Trophoblast cell (in vitro differentiated cells and primary cell): ENCODE measurements at regions not wholly inside any gene's neighbourhood (a gene's known extent, or its start where the extent isn't known, plus 50 kb on each side); places are given as distances from the start of the nearest gene placed in this dataset.
A peak's percentile ranks its signal among the peaks of the same experiment; 100 is the strongest.

ENCODE experiments used
- DNase-seq, 2 donors: peaks; one replicate each; pipeline ENCODE4 v3.0.0-alpha.2; 2016
- H2AFZ ChIP-seq: 2 replicates; pipeline ENCODE4 v1.6.1; 2013; ENCODE audit warnings: low read length, moderate library complexity, mild to moderate bottlenecking; ENCODE audit not compliant: insufficient read depth, poor library complexity
- H2AK5ac ChIP-seq: 2 replicates; pipeline ENCODE4 v1.6.1; 2013; ENCODE audit warnings: mild to moderate bottlenecking, low read length
- H2BK120ac ChIP-seq: 2 replicates; pipeline ENCODE4 v1.6.1; 2013; ENCODE audit warnings: low read length, mild to moderate bottlenecking, moderate library complexity; ENCODE audit not compliant: insufficient read depth, poor library complexity
- H2BK12ac ChIP-seq: 2 replicates; pipeline ENCODE4 v1.6.1; 2013; ENCODE audit warnings: mild to moderate bottlenecking, low read length, moderate library complexity
- H2BK5ac ChIP-seq: 2 replicates; pipeline ENCODE4 v1.6.1; 2013; ENCODE audit warnings: low read length, low read depth, moderate library complexity, mild to moderate bottlenecking; ENCODE audit not compliant: poor library complexity
- H3K14ac ChIP-seq: 2 replicates; pipeline ENCODE4 v1.6.1; 2013; ENCODE audit warnings: mild to moderate bottlenecking, low read length
- H3K18ac ChIP-seq: 2 replicates; pipeline ENCODE4 v1.6.1; 2013; ENCODE audit warnings: mild to moderate bottlenecking, low read length
- H3K23ac ChIP-seq: 2 replicates; pipeline ENCODE4 v1.6.1; 2013; ENCODE audit warnings: low read length
- H3K27ac ChIP-seq: 2 replicates; pipeline ENCODE4 v1.5.1; 2013; ENCODE audit warnings: low read depth, mild to moderate bottlenecking, inconsistent platforms, low read length, moderate library complexity
- H3K27me3 ChIP-seq: 2 replicates; pipeline ENCODE4 v1.6.1; 2013; ENCODE audit warnings: inconsistent platforms, mild to moderate bottlenecking, low read length, moderate library complexity; ENCODE audit not compliant: insufficient read depth
- H3K36me3 ChIP-seq, 2 experiments: 1 replicate in 1 of 2; 2 replicates in 1 of 2; pipeline ENCODE4 v1.6.1; 2013; ENCODE audit warnings: low read length in 2 of 2, mild to moderate bottlenecking in 2 of 2, moderate library complexity in 1 of 2; ENCODE audit not compliant: insufficient read depth in 2 of 2, control insufficient read depth in 1 of 2
- H3K4ac ChIP-seq: 2 replicates; pipeline ENCODE4 v1.6.1; 2013; ENCODE audit warnings: low read depth, mild to moderate bottlenecking, low read length, moderate library complexity
- H3K4me1 ChIP-seq, 2 experiments: 1 replicate in 1 of 2; 2 replicates in 1 of 2; pipeline ENCODE4 v1.6.1; 2013; ENCODE audit warnings: low read length in 2 of 2, mild to moderate bottlenecking in 2 of 2, moderate library complexity in 1 of 2; ENCODE audit not compliant: insufficient read depth in 2 of 2, control insufficient read depth in 1 of 2
- H3K4me2 ChIP-seq: 2 replicates; pipeline ENCODE4 v1.6.1; 2013; ENCODE audit warnings: inconsistent platforms, mild to moderate bottlenecking, low read length, moderate library complexity
- H3K4me3 ChIP-seq: 2 replicates; pipeline ENCODE4 v1.5.1; 2013; ENCODE audit warnings: mild to moderate bottlenecking, low read depth, low read length, inconsistent platforms
- H3K79me1 ChIP-seq: one replicate; pipeline ENCODE4 v1.6.1; 2013; ENCODE audit warnings: low read length
- H3K79me2 ChIP-seq: 2 replicates; pipeline ENCODE4 v1.6.1; 2013; ENCODE audit warnings: low read length, mild to moderate bottlenecking; ENCODE audit not compliant: control insufficient read depth, insufficient read depth, poor library complexity
- H3K9ac ChIP-seq: 2 replicates; pipeline ENCODE4 v1.6.1; 2013; ENCODE audit warnings: mild to moderate bottlenecking, low read length
- H3K9me3 ChIP-seq: 2 replicates; pipeline ENCODE4 v1.6.1; 2013; ENCODE audit warnings: low read depth, mild to moderate bottlenecking, control low read depth, inconsistent platforms, low read length; ENCODE audit not compliant: insufficient read depth
- H4K12ac ChIP-seq: 2 replicates; pipeline ENCODE4 v1.6.1; 2013; ENCODE audit warnings: low read depth, mild to moderate bottlenecking, low read length, moderate library complexity
- H4K8ac ChIP-seq: 2 replicates; pipeline ENCODE4 v1.6.1; 2013; ENCODE audit warnings: low read depth, mild to moderate bottlenecking, low read length, moderate library complexity
- H4K91ac ChIP-seq: one replicate; pipeline ENCODE4 v1.6.1; 2013; ENCODE audit warnings: low read depth, mild to moderate bottlenecking, low read length, moderate library complexity
- WGBS: extraction: QIAGEN DNeasy Blood & Tissue Kit; methylation state at CpG from one replicate; pipeline ENCODE4 v1.1.7; 2013; ENCODE audit warnings: missing lambda C conversion rate; ENCODE audit not compliant: insufficient read length, insufficient coverage; ENCODE audit errors: extremely low coverage; 5-methylcytosine and 5-hydroxymethylcytosine counted together

GRCh38 chr12:128059621-128060370 lies 207.2 kb upstream of the TMEM132C start:
- no peaks in the 10 kb centered on the region for H3K79me1 ChIP-seq
- H3K9ac ChIP-seq, result no peak overlapping the region

GRCh38 chr12:128068211-128068610 lies 198.8 kb upstream of the TMEM132C start:
- H3K9ac ChIP-seq, result no peak overlapping the region
- H3K79me1 ChIP-seq, result peaks cover 6% of the 10 kb centered on the region
- no peak overlapping the region for H2BK120ac ChIP-seq
- H3K27me3 ChIP-seq, result no peaks in the 10 kb centered on the region
- H2AK5ac ChIP-seq, result no peak overlapping the region
- no peaks in the 10 kb centered on the region for H3K79me2 ChIP-seq
- no peak overlapping the region for H3K14ac ChIP-seq
- no peak overlapping the region for H3K4me3 ChIP-seq
- no peak overlapping the region for H4K8ac ChIP-seq
- no peaks in the 10 kb centered on the region for H3K36me3 ChIP-seq
- H2AFZ ChIP-seq, result no peak overlapping the region
- H3K4me1 ChIP-seq, result no peaks in the 10 kb centered on the region
- no peaks in the 10 kb centered on the region for H3K9me3 ChIP-seq
- H3K23ac ChIP-seq, result no peak overlapping the region
- no peak overlapping the region for H4K12ac ChIP-seq
- no peak overlapping the region for H3K4ac ChIP-seq
- H2BK5ac ChIP-seq, result no peak overlapping the region
- no peak for DNase-seq
- peak overlapping the region; percentile 26 for H2BK12ac ChIP-seq
- no peak overlapping the region for H3K18ac ChIP-seq
- WGBS, result no CpG with 5 or more reads among the region's 5 CpGs
- H3K4me2 ChIP-seq, result no peak overlapping the region
- no peak overlapping the region for H3K27ac ChIP-seq
- peak overlapping the region; percentile 48 for H4K91ac ChIP-seq

More at GRCh38 chr12:128059621-128060370, 207.2 kb upstream of the TMEM132C start:
- Histone ChIP-seq H2AFZ (no peak overlapping the region), H2AK5ac (no peak overlapping the region), H3K9me3 (no peaks in the 10 kb centered on the region), H3K14ac (no peak overlapping the region), H4K91ac (no peak overlapping the region), H3K18ac (no peak overlapping the region), H2BK120ac (no peak overlapping the region), H3K27me3 (no peaks in the 10 kb centered on the region), H3K23ac (no peak overlapping the region), H4K8ac (no peak overlapping the region), H4K12ac (no peak overlapping the region), H2BK5ac (no peak overlapping the region), H3K4me1 (peaks cover 0 to 6% of the 10 kb centered on the region in 2 experiments), H3K36me3 (no peaks in the 10 kb centered on the region), H3K27ac (no peak overlapping the region), H3K4me3 (no peak overlapping the region), H3K4me2 (no peak overlapping the region), H2BK12ac (no peak overlapping the region), H3K4ac (no peak overlapping the region), H3K79me2 (no peaks in the 10 kb centered on the region)
- no CpG with 5 or more reads among the region's 18 CpGs for WGBS
- no peak for DNase-seq

GRCh38 chr12:128069359-128069997 lies 197.5 kb upstream of the TMEM132C start:
- Histone ChIP-seq H3K79me1 (peaks cover 6% of the 10 kb centered on the region), H3K4me2 (no peak overlapping the region), H3K18ac (no peak overlapping the region), H4K12ac (no peak overlapping the region), H3K14ac (no peak overlapping the region), H3K27ac (no peak overlapping the region), H4K8ac (no peak overlapping the region), H2BK12ac (no peak overlapping the region), H3K27me3 (no peaks in the 10 kb centered on the region), H3K4me1 (no peaks in the 10 kb centered on the region), H2BK5ac (no peak overlapping the region), H2BK120ac (no peak overlapping the region), H3K4ac (no peak overlapping the region), H2AFZ (no peak overlapping the region), H3K4me3 (no peak overlapping the region), H3K36me3 (no peaks in the 10 kb centered on the region), H4K91ac (no peak overlapping the region), H3K9me3 (no peaks in the 10 kb centered on the region), H2AK5ac (no peak overlapping the region), H3K9ac (no peak overlapping the region), H3K79me2 (no peaks in the 10 kb centered on the region), H3K23ac (no peak overlapping the region)
- no CpG with 5 or more reads among the region's 12 CpGs for WGBS
- DNase-seq, result peak; percentile 12 to 73

DNA sequence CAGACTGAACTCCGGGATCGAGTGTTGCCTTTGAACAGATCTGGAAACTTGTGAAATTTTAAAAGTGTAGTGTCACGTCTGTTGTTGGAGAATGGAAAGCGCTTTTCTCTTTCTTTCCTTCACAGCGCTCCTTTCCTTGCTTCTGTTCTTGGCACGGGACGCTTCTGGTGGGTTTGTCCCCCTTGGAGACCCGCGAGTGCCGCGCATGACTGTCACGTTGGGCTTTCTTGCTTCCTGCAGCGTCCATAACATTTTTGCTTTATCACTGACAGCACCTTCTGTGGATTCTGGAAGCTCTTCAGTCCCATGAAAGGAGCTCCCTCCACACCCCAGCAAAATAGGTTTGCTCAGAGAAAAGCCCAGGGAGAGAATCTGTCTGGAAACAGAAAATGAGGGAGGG lies 193.0 kb upstream of the TMEM132C start:
- Histone ChIP-seq H3K4me2 (no peak overlapping the region), H4K91ac (no peak overlapping the region), H3K79me1 (no peaks in the 10 kb centered on the region), H2BK12ac (no peak overlapping the region), H3K9me3 (peaks cover 8% of the 10 kb centered on the region), H4K8ac (no peak overlapping the region), H3K14ac (no peak overlapping the region), H3K23ac (no peak overlapping the region), H3K4ac (no peak overlapping the region), H4K12ac (no peak overlapping the region), H3K4me3 (no peak overlapping the region), H3K79me2 (no peaks in the 10 kb centered on the region), H3K27ac (no peak overlapping the region), H3K9ac (no peak overlapping the region), H3K4me1 (no peaks in the 10 kb centered on the region), H3K36me3 (no peaks in the 10 kb centered on the region), H2BK120ac (no peak overlapping the region), H3K18ac (no peak overlapping the region), H2BK5ac (no peak overlapping the region), H3K27me3 (no peaks in the 10 kb centered on the region), H2AK5ac (no peak overlapping the region), H2AFZ (no peak overlapping the region)
- no peak for DNase-seq
- WGBS, result no CpG with 5 or more reads among the region's 13 CpGs
